Effector memory CD8-positive, alpha-beta T cell (primary cell): ENCODE measurements at regions not wholly inside any gene's neighbourhood (a gene's known extent, or its start where the extent isn't known, plus 50 kb on each side); places are given as distances from the start of the nearest gene placed in this dataset.

Experiments
- ATAC-seq: fragments of 150-1000 bp; cut with Tn5 transposase; replicated peaks from 2 replicates; pipeline ENCODE4 v1.10.0; 2021; ENCODE audit warnings: mild to moderate bottlenecking, moderate library complexity
- DNase-seq, 3 experiments: peaks; one replicate each; pipeline ENCODE4 v3.0.0; 2021
- H3K27ac Mint-ChIP-seq, 2 donors: one replicate each; pipeline ENCODE4 v1.8.0; 2022; ENCODE audit warnings: mild to moderate bottlenecking in 2 of 2, mixed read lengths in 2 of 2, moderate library complexity in 2 of 2
- H3K27me3 Mint-ChIP-seq, 2 donors: one replicate each; pipeline ENCODE4 v1.8.0; 2022; ENCODE audit warnings: mixed read lengths in 2 of 2
- H3K36me3 Mint-ChIP-seq: one replicate; pipeline ENCODE4 v1.8.0; 2022; ENCODE audit warnings: mild to moderate bottlenecking, moderate library complexity, mixed read lengths; ENCODE audit not compliant: insufficient read depth
- H3K4me1 Mint-ChIP-seq, 2 donors: one replicate each; pipeline ENCODE4 v1.8.0; 2022; ENCODE audit warnings: low read depth in 2 of 2, mixed read lengths in 2 of 2
- H3K4me3 Mint-ChIP-seq, 2 donors: one replicate each; pipeline ENCODE4 v1.8.0; 2022; ENCODE audit warnings: mild to moderate bottlenecking in 2 of 2, mixed read lengths in 2 of 2, moderate library complexity in 2 of 2
- H3K9me3 Mint-ChIP-seq, 2 donors: one replicate each; pipeline ENCODE4 v1.8.0; 2022; ENCODE audit warnings: mixed read lengths in 2 of 2

GRCh38 chr9:12085399-12085798, 607.8 kb upstream of the TYRP1 start:
- Mint-ChIP-seq H3K4me1 (no peaks in the 10 kb centered on the region), H3K36me3 (no peaks in the 10 kb centered on the region), H3K4me3 (no peak overlapping the region), H3K27ac (no peak overlapping the region), H3K27me3 (no peaks in the 10 kb centered on the region), H3K9me3 (peaks cover 10 to 12% of the 10 kb centered on the region in 2 donors)
- DNase-seq (no peak), ATAC-seq (no peak)

- Mint-ChIP-seq H3K4me3 (no peak overlapping the region), H3K9me3 (peaks cover 7 to 21% of the 10 kb centered on the region in 2 donors), H3K36me3 (no peaks in the 10 kb centered on the region), H3K27me3 (no peaks in the 10 kb centered on the region), H3K4me1 (no peaks in the 10 kb centered on the region), H3K27ac (no peak overlapping the region)
- ATAC-seq (no peak), DNase-seq (no peak)
Measured at GRCh38 chr9:12091865-12092527, 601.2 kb upstream of the TYRP1 start.

GRCh38 chr9:12094046-12094445, 599.1 kb upstream of the TYRP1 start:
- no peak overlapping the region for H3K27ac Mint-ChIP-seq
- no peak overlapping the region for H3K4me3 Mint-ChIP-seq
- no peaks in the 10 kb centered on the region for H3K27me3 Mint-ChIP-seq
- DNase-seq (no peak), ATAC-seq (no peak)
- no peaks in the 10 kb centered on the region for H3K36me3 Mint-ChIP-seq
- H3K4me1 Mint-ChIP-seq = no peaks in the 10 kb centered on the region
- H3K9me3 Mint-ChIP-seq = peaks cover 9 to 15% of the 10 kb centered on the region in 2 donors

GRCh38 chr9:12095931-12096330, 597.3 kb upstream of the TYRP1 start:
- Mint-ChIP-seq H3K36me3 (no peaks in the 10 kb centered on the region), H3K27me3 (no peaks in the 10 kb centered on the region), H3K4me3 (no peak overlapping the region), H3K27ac (no peak overlapping the region), H3K4me1 (no peaks in the 10 kb centered on the region), H3K9me3 (peaks cover 8 to 11% of the 10 kb centered on the region in 2 donors)
- ATAC-seq = no peak
- no peak for DNase-seq

- no peaks in the 10 kb centered on the region for H3K36me3 Mint-ChIP-seq
- H3K4me3 Mint-ChIP-seq = no peak overlapping the region
- H3K9me3 Mint-ChIP-seq = peaks cover 4 to 21% of the 10 kb centered on the region in 2 donors
- no peaks in the 10 kb centered on the region for H3K4me1 Mint-ChIP-seq
- H3K27me3 Mint-ChIP-seq = no peaks in the 10 kb centered on the region
- H3K27ac Mint-ChIP-seq = no peak overlapping the region
- ATAC-seq (no peak), DNase-seq (no peak)
Measured at GRCh38 chr9:12133416-12133815, 559.8 kb upstream of the TYRP1 start.

GRCh38 chr9:12141422-12141821, 551.8 kb upstream of the TYRP1 start:
- Mint-ChIP-seq H3K36me3 (no peaks in the 10 kb centered on the region), H3K4me3 (no peak overlapping the region), H3K27me3 (no peaks in the 10 kb centered on the region), H3K27ac (no peak overlapping the region), H3K4me1 (no peaks in the 10 kb centered on the region), H3K9me3 (peaks cover 5 to 7% of the 10 kb centered on the region in 2 donors)
- ATAC-seq (no peak), DNase-seq (no peak)

- Mint-ChIP-seq H3K9me3 (peaks cover 3 to 7% of the 10 kb centered on the region in 2 donors), H3K27me3 (no peaks in the 10 kb centered on the region), H3K36me3 (no peaks in the 10 kb centered on the region), H3K27ac (no peak overlapping the region), H3K4me3 (no peak overlapping the region), H3K4me1 (no peaks in the 10 kb centered on the region)
- ATAC-seq (no peak), DNase-seq (no peak)
Measured at GRCh38 chr9:12155401-12156134, 537.6 kb upstream of the TYRP1 start.

- no peak overlapping the region for H3K4me3 Mint-ChIP-seq
- no peak for DNase-seq
- no peaks in the 10 kb centered on the region for H3K4me1 Mint-ChIP-seq
- ATAC-seq = no peak
- H3K36me3 Mint-ChIP-seq = no peaks in the 10 kb centered on the region
- no peak overlapping the region for H3K27ac Mint-ChIP-seq
- H3K9me3 Mint-ChIP-seq = peaks cover 5 to 6% of the 10 kb centered on the region in 2 donors
- no peaks in the 10 kb centered on the region for H3K27me3 Mint-ChIP-seq
Measured at GRCh38 chr9:12162181-12162815, 530.9 kb upstream of the TYRP1 start.

- H3K27ac Mint-ChIP-seq = no peak overlapping the region
- no peak overlapping the region for H3K4me3 Mint-ChIP-seq
- no peaks in the 10 kb centered on the region for H3K36me3 Mint-ChIP-seq
- peaks cover 5 to 6% of the 10 kb centered on the region in 2 donors for H3K9me3 Mint-ChIP-seq
- DNase-seq (no peak), ATAC-seq (no peak)
- no peaks in the 10 kb centered on the region for H3K4me1 Mint-ChIP-seq
- no peaks in the 10 kb centered on the region for H3K27me3 Mint-ChIP-seq
Measured at GRCh38 chr9:12163723-12164458, 529.3 kb upstream of the TYRP1 start.

GRCh38 chr9:12166518-12166917, 526.7 kb upstream of the TYRP1 start:
- Mint-ChIP-seq H3K27ac (no peak overlapping the region), H3K9me3 (peaks cover 5 to 6% of the 10 kb centered on the region in 2 donors), H3K27me3 (no peaks in the 10 kb centered on the region), H3K4me3 (no peak overlapping the region), H3K4me1 (no peaks in the 10 kb centered on the region), H3K36me3 (no peaks in the 10 kb centered on the region)
- ATAC-seq = no peak
- no peak for DNase-seq

GRCh38 chr9:12170456-12170855, 522.7 kb upstream of the TYRP1 start:
- no peak overlapping the region for H3K27ac Mint-ChIP-seq
- no peaks in the 10 kb centered on the region for H3K27me3 Mint-ChIP-seq
- no peak overlapping the region for H3K4me3 Mint-ChIP-seq
- H3K9me3 Mint-ChIP-seq = peaks cover 8 to 11% of the 10 kb centered on the region in 2 donors
- no peaks in the 10 kb centered on the region for H3K4me1 Mint-ChIP-seq
- H3K36me3 Mint-ChIP-seq = no peaks in the 10 kb centered on the region
- no peak for ATAC-seq
- DNase-seq = no peak

GRCh38 chr9:12178634-12179033, 514.6 kb upstream of the TYRP1 start:
- Mint-ChIP-seq H3K9me3 (peaks cover 14 to 24% of the 10 kb centered on the region in 2 donors), H3K36me3 (peaks cover 2% of the 10 kb centered on the region), H3K4me3 (no peak overlapping the region), H3K27ac (no peak overlapping the region), H3K27me3 (no peaks in the 10 kb centered on the region), H3K4me1 (no peaks in the 10 kb centered on the region)
- ATAC-seq (no peak), DNase-seq (no peak)

- Mint-ChIP-seq H3K4me1 (no peaks in the 10 kb centered on the region), H3K36me3 (peaks cover 2% of the 10 kb centered on the region), H3K9me3 (peaks cover 14 to 27% of the 10 kb centered on the region in 2 donors), H3K27ac (no peak overlapping the region), H3K4me3 (no peak overlapping the region), H3K27me3 (no peaks in the 10 kb centered on the region)
- DNase-seq = no peak
- ATAC-seq = no peak
Measured at GRCh38 chr9:12182806-12183205, 510.4 kb upstream of the TYRP1 start.
